GM23338 (cell line): ENCODE measurements at regions not wholly inside any gene's neighbourhood (a gene's known extent, or its start where the extent isn't known, plus 50 kb on each side); places are given as distances from the start of the nearest gene placed in this dataset.

ENCODE experiments used
- ATAC-seq: fragments of 200-7000 bp; cut with Tn5 transposase; 3 replicates; pipeline ENCODE4 v1.9.1; 2020
- DNase-seq: peaks from one replicate; pipeline ENCODE4 v3.0.0-alpha.2; 2015; ENCODE audit warnings: low spot score
- H2AFZ ChIP-seq: fragments of 200-600 bp; sonication (generic); 2 replicates; pipeline ENCODE4 v1.8.0; 2016; ENCODE audit warnings: antibody characterized with exemption, mild to moderate bottlenecking, moderate library complexity
- H3F3A ChIP-seq: fragments of 200-600 bp; sonication (generic); replicated peaks from 2 replicates; pipeline ENCODE4 v1.8.0; 2017; ENCODE audit warnings: antibody characterized with exemption, mixed run types, low read depth
- H3K27ac ChIP-seq: fragments of 200-600 bp; sonication (generic); 2 replicates; pipeline ENCODE4 v1.6.1; 2016; ENCODE audit warnings: low read depth
- H3K27me3 ChIP-seq: fragments of 200-600 bp; sonication (generic); 2 replicates; pipeline ENCODE4 v1.8.0; 2016; ENCODE audit warnings: mild to moderate bottlenecking, mixed run types, moderate library complexity; ENCODE audit not compliant: insufficient read depth
- H3K36me3 ChIP-seq: fragments of 200-600 bp; sonication (generic); 2 replicates; pipeline ENCODE4 v1.8.0; 2016; ENCODE audit warnings: mild to moderate bottlenecking; ENCODE audit not compliant: insufficient read depth
- H3K4me1 ChIP-seq: fragments of 200-600 bp; sonication (generic); 2 replicates; pipeline ENCODE4 v1.8.0; 2016; ENCODE audit warnings: mild to moderate bottlenecking, moderate library complexity; ENCODE audit not compliant: insufficient read depth
- H3K4me2 ChIP-seq: fragments of 200-600 bp; sonication (generic); 2 replicates; pipeline ENCODE4 v1.7.1; 2017; ENCODE audit warnings: mixed run types
- H3K4me3 ChIP-seq: fragments of 200-600 bp; sonication (generic); 2 replicates; pipeline ENCODE4 v1.6.1; 2016; ENCODE audit warnings: mixed run types
- H3K79me2 ChIP-seq: fragments of 200-600 bp; sonication (generic); replicated peaks from 2 replicates; pipeline ENCODE4 v1.8.0; 2017; ENCODE audit warnings: mild to moderate bottlenecking; ENCODE audit not compliant: insufficient read depth
- H3K9me2 ChIP-seq: fragments of 200-600 bp; sonication (generic); 2 replicates; pipeline ENCODE4 v1.8.0; 2017; ENCODE audit not compliant: insufficient read depth
- H4K20me1 ChIP-seq: fragments of 200-600 bp; sonication (generic); replicated peaks from 2 replicates; pipeline ENCODE4 v1.8.0; 2017; ENCODE audit warnings: mild to moderate bottlenecking; ENCODE audit not compliant: insufficient read depth
- H3K27ac Mint-ChIP-seq: 2 replicates; pipeline ENCODE4 v1.8.0; 2020; ENCODE audit warnings: inconsistent platforms, mild to moderate bottlenecking, moderate library complexity, mixed read lengths
- H3K27me3 Mint-ChIP-seq: 3 replicates; pipeline ENCODE4 v1.8.0; 2022; ENCODE audit warnings: low read depth, mild to moderate bottlenecking, moderate library complexity, mixed read lengths, inconsistent platforms; ENCODE audit not compliant: insufficient read depth, poor library complexity
- H3K36me3 Mint-ChIP-seq: 3 replicates; pipeline ENCODE4 v1.8.0; 2021; ENCODE audit warnings: low read depth, mild to moderate bottlenecking, inconsistent platforms, moderate library complexity, mixed read lengths
- H3K4me1 Mint-ChIP-seq: 3 replicates; pipeline ENCODE4 v1.8.0; 2020; ENCODE audit warnings: mild to moderate bottlenecking, inconsistent platforms, mixed read lengths
- H3K4me3 Mint-ChIP-seq: 3 replicates; pipeline ENCODE4 v1.8.0; 2021; ENCODE audit warnings: moderate library complexity, mild to moderate bottlenecking, inconsistent platforms, mixed read lengths
- H3K9me3 Mint-ChIP-seq: 3 replicates; pipeline ENCODE4 v1.8.0; 2020; ENCODE audit warnings: moderate library complexity, mild to moderate bottlenecking, inconsistent platforms, mixed read lengths
- CREB1 ChIP-seq: fragments of 250-450 bp; sonication (Bioruptor Pico); IDR thresholded peaks from 2 replicates; pipeline ENCODE4 v1.5.0; 2020; ENCODE audit warnings: low read depth, mild to moderate bottlenecking, moderate library complexity
- CTCF ChIP-seq, 2 experiments: fragments of 200-600 bp in 1 of 2; sonication (generic) in 1 of 2; conservative IDR thresholded peaks; 2 replicates each; pipeline versions ENCODE4 v1.5.1 to v1.6.1; 2016 to 2017; ENCODE audit warnings: antibody characterized with exemption in 2 of 2, low read depth in 2 of 2, mild to moderate bottlenecking in 2 of 2, moderate library complexity in 1 of 2
- ETS1 ChIP-seq: IDR thresholded peaks from 2 replicates; pipeline ENCODE4 v1.6.1; 2016; ENCODE audit warnings: antibody characterized with exemption
- EZH2 ChIP-seq: fragments of 200-600 bp; sonication (generic); IDR thresholded peaks from one replicate; pipeline ENCODE4 v1.8.0; 2017; ENCODE audit warnings: antibody characterized with exemption, mild to moderate bottlenecking, low read depth; ENCODE audit not compliant: unreplicated experiment
- EZH2phosphoT487 ChIP-seq: fragments of 200-600 bp; sonication (generic); IDR thresholded peaks from one replicate; pipeline ENCODE4 v1.8.1; 2018; ENCODE audit warnings: antibody characterized with exemption; ENCODE audit not compliant: unreplicated experiment
- JUNB ChIP-seq: IDR thresholded peaks from one replicate; pipeline ENCODE4 v1.6.1; 2016; ENCODE audit warnings: antibody characterized with exemption; ENCODE audit not compliant: unreplicated experiment
- NANOG ChIP-seq: IDR thresholded peaks from 2 replicates; pipeline ENCODE4 v1.6.1; 2016; ENCODE audit warnings: antibody characterized with exemption, borderline replicate concordance
- POLR2AphosphoS5 ChIP-seq: IDR thresholded peaks from 2 replicates; pipeline ENCODE4 v1.6.1; 2016; ENCODE audit warnings: antibody characterized with exemption, low read depth
- REST ChIP-seq: IDR thresholded peaks from one replicate; pipeline ENCODE4 v1.6.1; 2018; ENCODE audit warnings: antibody characterized with exemption; ENCODE audit not compliant: unreplicated experiment
- STAT1 ChIP-seq: IDR thresholded peaks from one replicate; pipeline ENCODE4 v1.6.1; 2016; ENCODE audit warnings: antibody characterized with exemption; ENCODE audit not compliant: unreplicated experiment
- ZNF114 ChIP-seq: fragments of 250-450 bp; sonication (Bioruptor Pico); IDR thresholded peaks from 2 replicates; pipeline ENCODE4 v1.5.0; 2020; ENCODE audit warnings: mild to moderate bottlenecking, moderate library complexity
- ZNF331 ChIP-seq: fragments of 250-450 bp; sonication (Bioruptor Pico); IDR thresholded peaks from 2 replicates; pipeline ENCODE4 v1.5.0; 2020; ENCODE audit warnings: low read depth, mild to moderate bottlenecking, moderate library complexity
- ZNF462 ChIP-seq: fragments of 250-450 bp; sonication (Bioruptor Pico); IDR thresholded peaks from 2 replicates; pipeline ENCODE4 v1.5.0; 2020; ENCODE audit warnings: mild to moderate bottlenecking, moderate library complexity

- Histone ChIP-seq H3K36me3 (no peaks in the 10 kb centered on the region), H3F3A (no peaks in the 10 kb centered on the region), H3K4me3 (no peak overlapping the region), H3K4me1 (no peaks in the 10 kb centered on the region; the same call in 1 of the 2 replicates), H3K4me2 (no peak overlapping the region), H4K20me1 (no peaks in the 10 kb centered on the region), H3K79me2 (no peaks in the 10 kb centered on the region), H2AFZ (no peak overlapping the region), H3K27ac (no peak overlapping the region), H3K9me2 (no peaks in the 10 kb centered on the region), H3K27me3 (no peaks in the 10 kb centered on the region)
- DNase-seq, result no peak
- Mint-ChIP-seq H3K9me3 (no peaks in the 10 kb centered on the region), H3K36me3 (no peaks in the 10 kb centered on the region), H3K27ac (no peak overlapping the region), H3K4me1 (peaks cover 9% of the 10 kb centered on the region), H3K27me3 (peaks cover 6% of the 10 kb centered on the region), H3K4me3 (no peak overlapping the region)
- TF ChIP-seq REST (no peak), ZNF462 (CRISPR knock-in tag) (no peak), POLR2AphosphoS5 (no peak), STAT1 (no peak), NANOG (no peak), ETS1 (no peak), CREB1 (CRISPR knock-in tag) (no peak), ZNF331 (CRISPR knock-in tag) (no peak), EZH2 (no peak), CTCF (conservative IDR thresholded peaks at IDR 0.05; ENCODE audit: low read depth in 2 of 2) (no peak), JUNB (no peak), ZNF114 (no peak), EZH2phosphoT487 (no peak)
- no peak for ATAC-seq
Measured at GRCh38 chr22:19637408-19638281, 76.7 kb upstream of the SEPTIN5 start.
